Effector CD4-positive, alpha-beta T cell (primary cell): ENCODE measurements at regions not wholly inside any gene's neighbourhood (a gene's known extent, or its start where the extent isn't known, plus 50 kb on each side); places are given as distances from the start of the nearest gene placed in this dataset.

Source experiments
- DNase-seq: peaks from one replicate; pipeline ENCODE4 v3.0.0-alpha.2; 2020

GRCh38 chr13:105969761-105970160 is 565.7 kb downstream of the EFNB2 start:
- no peak for DNase-seq

- no peak for DNase-seq
These were observed 569.6 kb downstream of the EFNB2 start for GRCh38 chr13:105965910-105966309.

- DNase-seq, result no peak
These were observed 573.4 kb downstream of the EFNB2 start for GRCh38 chr13:105962080-105962479.

- no peak for DNase-seq
These were observed 574.0 kb downstream of the EFNB2 start for GRCh38 chr13:105961438-105961837.

GRCh38 chr13:105960326-105960725 is 575.1 kb downstream of the EFNB2 start:
- DNase-seq, result no peak

GRCh38 chr13:105959876-105960275 is 575.6 kb downstream of the EFNB2 start:
- no peak for DNase-seq

- no peak for DNase-seq
These were observed 577.6 kb downstream of the EFNB2 start for GRCh38 chr13:105957769-105958438.

GRCh38 chr13:105956921-105957320 is 578.5 kb downstream of the EFNB2 start:
- no peak for DNase-seq

GRCh38 chr13:105952973-105953290 is 582.5 kb downstream of the EFNB2 start:
- DNase-seq, result no peak

GRCh38 chr13:105952233-105952972 is 583.1 kb downstream of the EFNB2 start:
- no peak for DNase-seq

GRCh38 chr13:105948143-105948542 is 587.3 kb downstream of the EFNB2 start:
- no peak for DNase-seq

GRCh38 chr13:105940882-105941281 is 594.6 kb downstream of the EFNB2 start:
- DNase-seq, result no peak

GRCh38 chr13:105937451-105937850 is 598.0 kb downstream of the EFNB2 start:
- no peak for DNase-seq

GRCh38 chr13:105936816-105937215 is 598.6 kb downstream of the EFNB2 start:
- DNase-seq, result no peak

- no peak for DNase-seq
These were observed 606.0 kb downstream of the EFNB2 start for GRCh38 chr13:105929505-105929904.

GRCh38 chr13:105928901-105929300 is 606.6 kb downstream of the EFNB2 start:
- no peak for DNase-seq

- DNase-seq, result no peak
These were observed 607.4 kb downstream of the EFNB2 start for GRCh38 chr13:105928048-105928447.

- DNase-seq, result no peak
These were observed 610.0 kb downstream of the EFNB2 start for GRCh38 chr13:105925496-105925895.

- no peak for DNase-seq
These were observed 613.8 kb downstream of the EFNB2 start for GRCh38 chr13:105921711-105922110.

- DNase-seq, result no peak
These were observed 615.1 kb downstream of the EFNB2 start for GRCh38 chr13:105920370-105920769.

- no peak for DNase-seq
These were observed 616.4 kb downstream of the EFNB2 start for GRCh38 chr13:105918842-105919741.

- DNase-seq, result no peak
These were observed 620.2 kb downstream of the EFNB2 start for GRCh38 chr13:105915146-105915850.
